RKO (cell line): ENCODE measurements at regions not wholly inside any gene's neighbourhood (a gene's known extent, or its start where the extent isn't known, plus 50 kb on each side); places are given as distances from the start of the nearest gene placed in this dataset.
"Not testable (repeated sequence)": the region's sequence is repeated elsewhere in the genome, so short reads cannot be mapped to it uniquely, and the experiment has no call there.

Source experiments
- DNase-seq: peaks from one replicate; pipeline ENCODE4 v3.0.0-alpha.2; 2016; ENCODE audit warnings: low spot score

GRCh38 chr10:31683682-31684081 is 244.9 kb downstream of the ARHGAP12 start:
- no peak for DNase-seq

- DNase-seq = no peak
Observed at GRCh38 chr10:31679936-31680335, 248.7 kb downstream of the ARHGAP12 start.

DNA sequence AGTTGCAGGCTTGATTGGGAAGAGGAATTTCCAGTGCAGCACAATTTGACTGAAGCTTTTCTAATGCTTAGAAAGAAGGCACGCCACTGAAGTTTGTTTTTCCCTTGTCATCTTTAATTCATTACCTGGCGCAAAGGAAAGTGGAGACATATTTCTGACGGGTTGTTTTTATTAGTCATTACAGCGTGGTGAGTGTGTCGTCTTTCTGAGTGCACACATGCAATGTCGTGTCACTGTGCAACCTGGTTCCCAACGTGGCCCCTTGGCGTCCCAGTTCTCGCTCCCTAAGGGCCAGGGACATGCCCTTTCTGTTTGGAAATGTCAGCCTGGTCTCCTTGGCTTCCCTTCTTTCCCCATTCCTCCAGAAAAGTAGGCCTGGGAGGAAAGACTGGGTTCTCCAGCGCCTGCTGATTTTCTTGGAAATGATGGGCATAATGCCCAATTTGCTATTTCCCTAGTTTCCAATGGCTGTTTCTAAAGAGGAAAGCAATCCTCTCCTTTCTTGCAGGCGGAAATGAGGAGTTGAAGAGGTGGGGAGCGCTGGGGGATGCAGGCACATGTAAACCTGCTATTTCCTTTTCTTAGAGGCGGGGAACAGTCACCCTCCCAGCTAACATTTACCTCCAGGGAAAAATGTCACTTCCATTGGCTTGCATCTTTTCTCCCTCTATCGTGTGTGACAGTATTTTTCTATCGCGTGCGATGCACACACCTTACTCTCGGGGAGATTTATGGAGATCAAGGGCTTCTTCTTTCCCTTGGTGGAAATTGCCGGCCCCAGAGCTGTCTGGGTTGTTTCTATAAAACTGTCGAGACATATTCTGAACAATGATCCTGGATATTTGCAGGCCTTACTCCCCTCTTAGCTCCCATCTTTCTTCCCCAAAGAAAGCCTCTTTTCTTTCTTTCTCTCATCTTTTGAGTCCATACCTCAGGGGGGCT is 249.8 kb downstream of the ARHGAP12 start:
- peak; percentile 12 for DNase-seq

- DNase-seq = no peak
Observed at GRCh38 chr10:31678139-31678536, 250.5 kb downstream of the ARHGAP12 start.

DNA sequence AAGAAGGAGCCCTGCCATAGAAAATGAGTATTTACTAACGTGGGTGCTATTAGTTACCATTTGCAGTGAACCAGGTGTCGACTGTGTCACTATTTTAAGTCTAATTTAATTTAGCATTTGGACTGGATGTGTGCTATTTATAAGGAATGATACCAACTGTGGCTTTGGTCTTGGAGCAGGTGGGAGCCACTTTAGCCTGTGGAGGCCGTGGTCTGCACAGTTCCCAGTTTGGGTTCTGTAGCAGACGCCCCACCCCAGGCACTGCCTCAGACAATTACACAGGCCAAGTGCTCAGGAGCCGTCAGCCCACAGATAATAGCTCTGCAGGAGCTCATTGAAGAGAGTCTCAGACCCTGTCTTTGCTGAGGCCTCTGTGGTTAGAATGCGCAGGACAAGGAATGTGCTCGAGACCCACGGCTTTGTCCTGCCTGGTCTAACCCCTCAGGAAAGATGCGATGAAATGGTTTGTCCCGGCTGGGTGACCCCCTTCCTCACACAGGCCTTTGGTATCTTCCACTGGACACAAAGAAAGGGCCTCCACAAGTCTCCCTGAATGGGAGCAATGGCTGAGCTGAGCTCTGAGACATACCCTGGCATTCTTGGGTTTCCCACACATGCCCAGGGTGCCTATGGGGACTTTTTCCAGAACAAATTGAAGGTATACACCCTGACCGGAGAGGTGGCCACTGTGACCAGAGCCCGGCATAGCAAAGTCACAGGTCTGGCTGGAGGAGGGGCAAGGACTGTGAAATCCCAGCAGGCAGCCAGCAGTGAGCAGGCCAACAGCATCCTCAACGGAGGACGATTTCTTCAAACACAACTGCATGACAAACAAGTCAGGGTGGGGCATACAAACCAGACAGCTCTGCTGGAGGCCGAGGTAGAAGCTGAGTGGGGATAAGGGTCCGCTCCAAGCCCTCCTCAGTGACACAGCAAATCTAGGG is 251.2 kb downstream of the ARHGAP12 start:
- DNase-seq = no peak

DNA sequence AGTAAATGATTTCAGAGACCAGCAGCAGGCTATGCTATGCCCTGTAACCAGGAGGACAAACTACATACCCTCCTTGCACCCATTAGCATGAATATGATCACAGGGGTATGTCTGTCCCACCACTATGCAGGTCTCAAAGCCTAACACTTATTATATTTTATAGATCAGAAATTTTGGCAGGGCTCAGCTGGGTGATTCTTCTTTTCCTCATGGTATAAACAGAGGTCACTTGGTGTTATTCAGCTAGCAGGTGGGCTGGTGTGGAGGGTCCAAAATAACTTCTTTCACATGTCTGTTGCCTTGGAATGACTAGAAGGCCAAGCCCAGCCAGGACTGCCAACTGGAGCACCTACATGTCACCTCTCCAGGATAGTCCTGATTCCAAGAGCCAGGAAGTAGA is 252.9 kb downstream of the ARHGAP12 start:
- DNase-seq = no peak

- no peak for DNase-seq
Observed at GRCh38 chr10:31669357-31669756, 259.3 kb downstream of the ARHGAP12 start.

GRCh38 chr10:31668326-31668725 is 260.3 kb downstream of the ARHGAP12 start:
- DNase-seq = no peak

GRCh38 chr10:31665764-31666279 is 262.8 kb downstream of the ARHGAP12 start:
- DNase-seq = not testable (repeated sequence)

DNA sequence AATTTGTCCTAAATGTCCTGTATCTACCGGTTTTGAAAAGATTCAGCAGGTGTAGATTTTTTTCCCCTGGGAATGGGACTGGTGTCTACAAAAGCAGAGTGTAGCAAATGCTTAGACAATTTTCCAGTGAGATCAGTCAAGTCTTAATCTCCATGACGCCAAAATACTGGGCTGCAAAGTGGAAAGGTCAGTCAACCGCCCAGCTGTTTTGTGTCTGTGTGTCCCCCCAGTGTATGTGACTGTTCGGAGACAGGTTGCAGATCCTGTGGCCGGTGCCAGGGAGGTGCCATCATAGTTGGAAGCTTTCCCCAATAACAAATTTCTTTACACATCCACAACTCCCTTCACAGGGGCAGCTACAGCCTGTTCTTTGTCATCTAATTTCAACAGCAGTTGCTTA is 263.8 kb downstream of the ARHGAP12 start:
- DNase-seq = no peak

- not testable (repeated sequence) for DNase-seq
Observed at GRCh38 chr10:31664071-31664470, 264.6 kb downstream of the ARHGAP12 start.

- DNase-seq = no peak
Observed at GRCh38 chr10:31660300-31660699, 268.3 kb downstream of the ARHGAP12 start.

DNA sequence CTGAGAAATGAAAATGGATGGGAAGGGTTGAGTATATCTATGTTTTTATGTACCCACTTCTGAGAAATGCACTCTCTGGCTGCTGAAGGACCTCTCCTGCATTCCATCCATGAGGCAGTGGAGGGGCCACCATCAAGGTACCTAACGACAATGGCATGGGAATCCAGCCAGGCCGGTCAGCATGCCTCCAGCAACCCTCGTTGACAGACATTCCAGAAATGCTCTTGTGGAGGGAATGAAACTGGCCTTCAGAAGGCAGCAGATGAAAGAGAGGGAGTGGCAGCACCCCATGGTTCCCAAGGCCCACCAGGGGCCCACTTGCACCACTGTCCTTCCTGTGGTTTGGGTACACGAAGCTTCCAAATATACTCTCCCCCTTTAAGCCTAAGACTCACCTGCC is 269.0 kb downstream of the ARHGAP12 start:
- no peak for DNase-seq

- DNase-seq = no peak
Observed at GRCh38 chr10:31657434-31657872, 271.2 kb downstream of the ARHGAP12 start.

- DNase-seq = no peak
Observed at GRCh38 chr10:31656851-31657433, 271.7 kb downstream of the ARHGAP12 start.

GRCh38 chr10:31652038-31652437 is 276.6 kb downstream of the ARHGAP12 start:
- no peak for DNase-seq

GRCh38 chr10:31650010-31650409 is 278.6 kb downstream of the ARHGAP12 start:
- DNase-seq = peak; percentile 71

GRCh38 chr10:31648966-31649365 is 279.7 kb downstream of the ARHGAP12 start:
- DNase-seq = no peak

DNA sequence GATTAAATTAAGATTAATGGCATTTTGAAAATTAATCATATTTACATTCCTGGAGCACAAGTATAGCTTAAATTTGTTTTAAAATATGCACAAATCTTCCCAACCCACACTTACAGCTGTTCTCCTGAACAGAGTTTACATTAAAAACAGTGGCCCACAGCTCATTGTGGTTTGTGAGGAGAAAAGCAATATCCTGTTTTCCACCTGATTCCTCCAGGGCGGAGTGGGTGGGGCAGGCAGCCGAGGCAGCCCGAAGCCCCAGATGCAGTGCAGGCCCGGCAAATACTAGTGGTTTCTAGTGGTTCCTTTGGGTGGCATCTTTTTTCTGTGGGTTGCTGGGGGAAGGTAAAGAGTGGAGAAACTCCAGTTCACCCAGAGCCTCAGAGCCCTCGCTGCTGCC is 280.8 kb downstream of the ARHGAP12 start:
- no peak for DNase-seq

DNA sequence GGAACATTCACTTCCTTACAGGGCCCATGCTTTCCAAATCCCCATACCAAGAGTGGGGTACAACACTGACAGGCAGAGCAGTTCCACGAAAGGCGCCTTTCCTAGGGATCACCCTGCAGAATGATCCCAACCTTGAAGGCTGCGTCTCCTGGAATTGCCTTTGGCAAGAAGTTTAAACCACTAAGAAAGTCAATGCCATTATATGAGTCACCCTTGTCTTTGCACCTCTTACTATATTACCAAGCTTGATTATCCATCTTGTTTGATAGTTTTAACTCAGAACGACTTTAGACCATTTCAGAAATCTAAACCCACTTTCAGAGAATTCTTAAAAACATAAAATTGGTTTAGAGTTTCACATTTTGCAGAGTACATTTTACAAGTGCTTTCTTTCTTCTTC is 282.1 kb downstream of the ARHGAP12 start:
- no peak for DNase-seq

- no peak for DNase-seq
Observed at GRCh38 chr10:31645786-31646185, 282.8 kb downstream of the ARHGAP12 start.
